ENCODE measurements at regions not wholly inside any gene's neighbourhood (a gene's known extent, or its start where the extent isn't known, plus 50 kb on each side); places are given as distances from the start of the nearest gene placed in this dataset.

GRCh38 chr22:27019827-27020226, 362.4 kb downstream of the MIAT start:
- no peak for DNase-seq

GRCh38 chr22:27022274-27022895, 365.0 kb downstream of the MIAT start:
- DNase-seq: no peak

GRCh38 chr22:27022896-27023361, 365.5 kb downstream of the MIAT start:
- DNase-seq: no peak

- no peak for DNase-seq
Observed at GRCh38 chr22:27023591-27023990, 366.2 kb downstream of the MIAT start.

GRCh38 chr22:27024982-27025381, 367.6 kb downstream of the MIAT start:
- DNase-seq: no peak

- no peak for DNase-seq
Observed at GRCh38 chr22:27028093-27028492, 370.7 kb downstream of the MIAT start.

DNA sequence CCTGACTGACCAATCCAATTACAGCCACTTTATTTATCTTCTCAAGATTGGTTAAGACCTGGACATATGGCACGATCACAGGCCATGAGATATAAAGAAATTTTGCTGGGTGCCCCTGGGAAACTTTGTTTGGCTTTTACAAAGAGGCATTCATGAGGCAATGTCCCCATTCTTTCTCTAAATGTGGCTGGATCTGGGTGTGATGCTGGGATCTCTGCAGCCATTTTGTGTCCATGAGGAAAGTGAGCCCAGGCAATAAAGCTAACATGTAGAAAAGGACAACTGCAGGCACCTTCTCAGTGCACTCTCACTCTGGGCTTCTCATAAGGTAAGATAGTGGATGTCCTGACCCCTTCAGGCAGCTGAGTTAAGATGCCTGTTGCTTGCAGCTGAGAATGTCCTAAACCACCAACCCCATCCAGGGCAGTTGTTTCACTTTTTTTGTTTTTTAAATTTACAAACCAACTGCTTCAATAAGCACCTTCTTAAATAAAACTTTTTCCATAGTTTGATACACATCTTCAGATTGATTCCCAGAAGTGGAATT, 372.3 kb downstream of the MIAT start:
- no peak for DNase-seq

DNA sequence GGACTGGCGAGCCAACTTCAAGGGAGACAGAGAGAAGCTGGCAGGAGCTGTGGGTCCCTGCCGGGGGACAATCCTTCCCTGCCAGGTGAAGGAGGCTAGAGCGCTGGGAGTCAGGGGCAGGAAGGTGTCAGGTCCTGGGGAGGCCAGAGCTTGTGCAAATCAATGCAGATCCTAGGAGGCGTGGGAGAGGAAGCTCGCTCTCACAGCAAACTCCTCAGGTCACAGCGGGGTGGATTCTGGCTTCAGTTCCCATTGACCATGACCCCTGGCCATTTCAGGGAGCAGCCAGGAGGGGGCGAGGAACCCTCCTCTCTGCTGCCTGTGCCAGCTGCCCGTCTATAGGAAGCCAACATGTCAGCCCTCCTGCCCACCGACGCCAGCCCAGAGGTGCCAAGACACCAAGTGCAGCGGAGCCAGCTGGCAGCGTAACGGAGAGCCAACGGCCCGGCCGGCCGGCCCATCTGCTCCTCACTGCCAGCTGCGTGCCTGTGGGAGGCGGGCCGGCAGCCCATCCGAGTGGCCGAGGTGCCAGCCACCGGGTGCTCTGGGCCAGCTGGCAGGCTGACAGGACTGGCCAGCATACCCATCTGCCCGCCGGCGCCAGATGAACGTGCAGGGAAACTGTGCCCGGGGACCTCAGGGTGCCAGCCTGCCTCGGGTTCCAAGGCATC, 374.8 kb downstream of the MIAT start:
- peak; percentile 3 to 50 for DNase-seq

GRCh38 chr22:27041745-27042310, 384.4 kb downstream of the MIAT start:
- no peak for DNase-seq

DNA sequence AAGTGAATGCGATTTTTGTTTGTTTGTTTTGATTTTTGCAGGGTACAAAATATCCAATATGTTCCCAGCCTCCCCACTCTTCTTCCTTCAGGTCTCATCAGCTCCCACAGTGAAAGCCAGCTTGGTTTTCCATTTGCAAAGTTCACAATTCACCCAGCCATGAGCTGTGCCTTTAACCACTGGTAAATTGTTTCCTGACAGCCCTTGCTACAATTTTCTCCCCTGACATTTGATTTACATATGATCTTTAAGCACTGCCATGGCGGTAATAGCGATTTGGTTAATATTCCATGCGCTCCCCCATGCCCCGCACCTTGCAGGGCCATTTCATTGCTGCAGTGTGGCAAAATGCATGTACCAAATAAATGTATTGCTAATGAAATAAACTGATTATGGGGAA, 385.9 kb downstream of the MIAT start:
- no peak for DNase-seq

DNA sequence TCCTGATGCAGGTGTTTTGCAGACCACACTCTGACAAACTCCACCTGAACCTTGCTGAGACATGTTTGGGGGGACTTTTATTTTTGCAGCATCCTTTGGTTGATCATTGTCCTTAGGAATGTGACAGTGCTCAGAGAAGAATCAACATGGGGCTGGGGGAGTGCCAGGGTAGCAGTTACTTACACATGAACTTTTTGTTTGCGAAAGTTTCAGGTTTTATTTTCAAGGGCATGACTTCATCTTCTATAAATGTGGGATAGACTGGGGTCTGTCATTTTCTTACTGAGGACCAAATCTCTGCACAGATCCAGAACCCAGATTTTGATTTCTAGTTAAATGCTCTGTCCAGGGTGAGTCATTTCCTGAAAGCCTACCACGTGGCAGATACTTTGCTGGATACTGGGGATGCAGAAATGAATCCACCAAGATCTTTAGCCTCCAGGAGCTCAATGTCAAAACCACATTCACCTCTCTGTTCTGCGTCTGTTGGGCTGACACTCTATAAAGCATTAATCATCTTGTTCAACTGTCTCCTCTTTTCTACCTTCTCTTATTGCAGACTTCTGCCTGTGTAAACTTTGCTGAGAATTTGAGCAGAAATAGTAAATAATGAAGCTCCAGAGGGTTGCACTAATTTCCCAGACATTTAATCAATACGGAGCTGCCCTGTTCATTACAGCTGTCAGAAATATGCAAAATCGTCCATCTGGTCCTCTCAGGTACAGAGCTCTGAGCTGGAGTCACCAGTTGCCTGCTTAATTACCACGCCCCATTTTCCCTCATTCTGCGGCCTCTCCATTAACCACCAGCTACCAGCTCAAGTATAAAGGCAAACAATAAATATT, 387.9 kb downstream of the MIAT start:
- no peak for DNase-seq

DNA sequence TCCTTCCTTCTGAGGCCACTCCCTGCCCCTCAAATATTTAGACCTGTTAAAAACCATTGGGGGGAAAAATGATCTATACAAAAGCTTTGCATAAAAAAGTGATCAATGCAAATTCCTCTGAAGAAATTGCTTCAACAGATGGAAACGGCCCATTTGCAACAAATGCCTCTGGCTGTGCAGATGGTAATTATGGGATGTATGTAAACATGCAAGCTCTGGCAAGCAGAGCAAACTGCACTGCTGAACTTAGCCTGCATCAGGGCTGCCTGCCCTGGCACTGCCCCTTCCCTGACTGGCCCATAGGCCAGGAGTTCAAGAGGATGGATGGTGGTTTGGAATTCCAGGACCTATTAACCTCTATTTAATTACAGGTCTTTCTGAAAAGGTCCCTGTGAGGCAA, 388.7 kb downstream of the MIAT start:
- DNase-seq: no peak

DNA sequence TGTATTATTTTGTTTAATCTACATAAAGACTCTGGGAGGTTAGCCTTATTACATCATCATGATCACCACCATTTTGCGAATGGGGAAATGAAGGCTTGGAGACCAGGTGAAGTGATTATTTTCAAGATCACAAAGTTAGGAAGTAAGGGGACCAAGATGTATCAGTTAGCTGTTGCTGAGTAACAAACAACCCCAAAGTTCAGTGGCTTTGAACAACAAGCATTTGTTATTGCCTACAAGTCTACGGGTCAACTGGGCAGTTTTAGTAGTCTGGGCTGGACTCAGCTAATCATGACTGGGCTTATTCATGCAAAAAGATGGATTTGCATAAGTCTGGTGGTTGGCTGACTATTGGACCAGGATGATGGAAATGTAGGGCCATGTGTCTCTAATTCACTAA, 389.2 kb downstream of the MIAT start:
- DNase-seq: no peak

DNA sequence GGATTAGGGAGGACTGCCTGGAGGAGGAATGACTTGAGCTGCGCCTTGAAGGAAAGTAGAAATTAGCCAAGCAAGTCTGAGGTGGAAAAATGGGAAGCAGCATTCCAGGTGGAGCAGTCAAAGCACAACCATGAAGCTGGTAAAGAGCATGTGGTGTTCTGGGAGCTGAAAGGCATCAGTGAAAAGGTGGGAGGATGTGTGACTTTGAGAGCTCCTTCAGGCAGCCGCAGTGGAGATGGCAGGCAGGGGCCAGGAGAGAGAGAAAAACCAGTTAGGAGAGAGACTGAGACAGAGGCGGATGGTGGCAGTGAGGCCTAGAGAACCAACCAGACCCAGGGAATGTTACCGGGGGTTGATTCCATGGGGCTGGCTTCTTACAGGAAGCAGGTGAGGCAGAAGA, 393.4 kb downstream of the MIAT start:
- DNase-seq: no peak

DNA sequence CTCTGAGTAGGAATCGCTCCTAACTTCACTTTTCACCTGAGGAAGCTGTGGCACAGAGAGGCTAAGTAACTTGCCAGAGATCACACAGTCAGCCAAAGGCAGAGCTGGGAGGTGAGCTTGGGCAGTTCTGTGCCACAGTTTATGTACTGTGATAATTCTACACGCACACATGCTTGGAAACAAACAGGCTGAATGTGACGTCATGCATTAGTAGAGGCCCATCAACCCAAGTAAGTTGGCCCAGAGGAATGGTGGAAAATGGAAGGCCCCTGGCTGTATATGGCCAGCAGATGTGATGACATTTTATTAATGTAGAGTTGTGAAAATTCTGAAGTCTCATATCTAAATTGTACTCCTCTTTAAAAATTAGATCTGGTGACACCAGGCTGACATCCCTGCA, 394.0 kb downstream of the MIAT start:
- DNase-seq: no peak

DNA sequence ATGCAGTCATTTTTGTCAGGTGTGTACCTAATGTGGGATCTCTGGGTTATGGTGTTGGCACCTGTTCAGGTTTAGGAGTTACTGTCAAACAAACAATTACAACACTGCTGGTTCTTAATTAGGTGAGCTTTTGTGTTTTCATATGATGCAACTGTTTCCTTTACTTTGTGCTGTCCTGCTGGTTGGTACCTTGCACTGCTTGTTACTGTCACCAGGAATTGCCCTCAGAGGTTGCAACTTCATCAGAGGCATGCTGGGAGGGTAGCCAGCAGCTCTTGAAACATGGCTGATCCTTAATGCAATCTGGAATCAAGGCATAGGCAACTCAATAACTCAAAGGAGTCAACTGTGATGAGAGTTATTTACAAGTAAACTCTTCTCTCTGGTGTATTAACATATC, 400.3 kb downstream of the MIAT start:
- DNase-seq: no peak

- DNase-seq: no peak
Observed at GRCh38 chr22:27060190-27060589, 402.8 kb downstream of the MIAT start.

- no peak for DNase-seq
Observed at GRCh38 chr22:27062910-27063309, 405.5 kb downstream of the MIAT start.

- DNase-seq: no peak
Observed at GRCh38 chr22:27063406-27063805, 406.0 kb downstream of the MIAT start.

DNA sequence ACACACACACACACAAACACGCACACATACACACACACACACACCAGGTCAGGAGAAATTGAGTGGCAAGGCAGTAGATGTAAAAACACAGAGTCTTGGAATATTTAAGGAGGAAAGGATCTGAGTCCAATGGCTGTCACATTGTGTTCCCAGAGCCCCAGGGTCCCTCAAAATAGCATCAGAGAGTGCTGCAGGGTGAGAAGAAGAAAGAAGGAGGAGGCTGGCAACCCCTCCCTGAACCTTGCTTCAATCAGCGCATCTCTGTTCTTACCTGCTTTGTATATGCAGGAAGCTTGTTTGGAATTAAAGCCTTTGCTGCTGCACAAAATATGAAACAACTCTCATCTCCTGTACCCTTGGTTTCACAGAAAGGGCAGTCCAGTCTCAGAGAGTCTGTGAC, 406.5 kb downstream of the MIAT start:
- DNase-seq: no peak

DNA sequence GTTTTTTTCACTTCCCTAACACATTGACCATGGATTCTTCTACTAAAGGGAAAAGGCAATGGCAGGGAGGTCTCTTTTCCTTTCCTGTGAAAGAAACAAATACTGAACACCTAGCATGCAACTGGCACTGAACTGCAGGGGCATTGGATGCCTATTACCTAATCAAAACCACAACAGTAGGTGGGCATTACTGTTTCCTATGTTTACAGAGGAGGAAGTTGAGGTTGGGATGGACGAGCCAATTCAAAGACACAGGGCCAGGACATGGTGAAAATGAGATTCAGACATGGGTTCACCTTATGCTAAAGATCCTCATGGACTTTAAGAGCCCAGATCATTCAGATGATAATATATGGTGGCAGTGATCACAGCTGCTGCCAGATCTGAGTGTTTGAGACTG, 407.0 kb downstream of the MIAT start:
- no peak for DNase-seq

DNA sequence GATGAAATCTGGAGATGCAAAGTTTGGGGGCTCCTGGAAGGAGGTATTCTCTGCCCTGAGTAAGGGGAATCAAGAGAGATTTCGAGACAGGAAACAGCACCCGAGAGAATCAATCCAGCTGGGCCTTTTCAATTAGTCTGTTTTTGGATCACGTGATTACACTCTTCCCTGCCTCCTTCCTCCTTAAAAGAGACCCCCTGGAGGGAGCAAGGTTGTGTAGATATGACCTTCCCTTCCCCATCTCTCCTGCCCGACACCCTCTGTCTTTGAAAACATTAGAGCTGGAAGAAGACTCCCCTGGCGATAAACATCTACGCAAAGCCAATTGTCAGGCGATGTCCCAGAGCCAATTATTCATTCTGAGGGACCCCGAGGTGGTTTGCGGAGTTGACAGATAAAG, 407.9 kb downstream of the MIAT start:
- DNase-seq: no peak

- no peak for DNase-seq
Observed at GRCh38 chr22:27066856-27067255, 409.5 kb downstream of the MIAT start.

Data from SHP77 (cell line).